NCI-H446 (cell line): ENCODE measurements at regions not wholly inside any gene's neighbourhood (a gene's known extent, or its start where the extent isn't known, plus 50 kb on each side); places are given as distances from the start of the nearest gene placed in this dataset.
"Not testable (repeated sequence)": the region's sequence is repeated elsewhere in the genome, so short reads cannot be mapped to it uniquely, and the experiment has no call there.

Experiments used
- DNase-seq, 2 experiments: peaks; one replicate each; lab custom pipeline; 2025; lab: John Stamatoyannopoulos, UW

- no peak for DNase-seq
Measured at GRCh38 chr9:134530724-134531123, 110.9 kb upstream of the COL5A1 start.

- DNase-seq: no peak
Measured at GRCh38 chr9:134531220-134531970, 110.2 kb upstream of the COL5A1 start.

- no peak for DNase-seq
Measured at GRCh38 chr9:134532084-134532483, 109.5 kb upstream of the COL5A1 start.

- DNase-seq: not testable (repeated sequence)
Measured at GRCh38 chr9:134532661-134533060, 108.9 kb upstream of the COL5A1 start.

GRCh38 chr9:134533850-134534588 is 107.6 kb upstream of the COL5A1 start:
- no peak for DNase-seq

DNA sequence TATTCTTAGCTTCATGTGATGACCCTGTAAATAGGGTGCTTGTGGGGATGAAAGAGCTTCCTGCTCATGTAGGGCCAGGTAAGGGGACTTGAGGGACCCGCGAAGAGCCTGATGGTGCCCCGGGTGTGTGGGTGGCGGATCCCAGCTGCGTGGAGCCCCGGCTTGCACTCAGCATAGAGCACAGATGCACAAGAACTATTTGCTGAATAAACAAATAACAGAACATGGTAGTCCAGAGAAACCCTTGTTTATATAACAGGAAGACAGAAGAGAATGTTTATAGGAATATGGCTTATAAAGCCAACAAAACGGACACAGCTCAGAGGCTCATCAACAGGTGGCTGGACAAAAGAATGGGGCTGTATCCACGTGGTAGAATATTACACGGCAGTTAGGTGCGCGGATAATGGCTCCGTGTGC is 106.9 kb upstream of the COL5A1 start:
- no peak for DNase-seq

DNA sequence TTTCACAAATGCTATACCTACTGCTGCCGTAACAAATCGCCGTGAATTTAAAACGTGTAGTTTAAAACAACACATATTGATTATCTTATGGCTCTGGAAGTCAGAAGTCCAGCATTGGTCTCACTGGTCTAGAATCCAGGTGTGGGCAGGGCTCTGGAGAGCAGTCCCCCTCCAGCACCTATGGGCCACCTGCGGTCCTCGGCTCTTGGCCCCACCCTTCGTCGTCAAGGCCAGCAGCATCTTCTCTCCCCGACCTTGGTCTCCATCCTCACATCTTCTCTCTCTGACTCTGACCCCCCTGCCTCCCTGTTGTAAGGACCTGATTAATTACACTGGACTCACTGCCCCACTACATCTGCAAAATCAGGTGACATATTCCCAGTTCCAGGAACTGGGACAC is 106.4 kb upstream of the COL5A1 start:
- no peak for DNase-seq

DNA sequence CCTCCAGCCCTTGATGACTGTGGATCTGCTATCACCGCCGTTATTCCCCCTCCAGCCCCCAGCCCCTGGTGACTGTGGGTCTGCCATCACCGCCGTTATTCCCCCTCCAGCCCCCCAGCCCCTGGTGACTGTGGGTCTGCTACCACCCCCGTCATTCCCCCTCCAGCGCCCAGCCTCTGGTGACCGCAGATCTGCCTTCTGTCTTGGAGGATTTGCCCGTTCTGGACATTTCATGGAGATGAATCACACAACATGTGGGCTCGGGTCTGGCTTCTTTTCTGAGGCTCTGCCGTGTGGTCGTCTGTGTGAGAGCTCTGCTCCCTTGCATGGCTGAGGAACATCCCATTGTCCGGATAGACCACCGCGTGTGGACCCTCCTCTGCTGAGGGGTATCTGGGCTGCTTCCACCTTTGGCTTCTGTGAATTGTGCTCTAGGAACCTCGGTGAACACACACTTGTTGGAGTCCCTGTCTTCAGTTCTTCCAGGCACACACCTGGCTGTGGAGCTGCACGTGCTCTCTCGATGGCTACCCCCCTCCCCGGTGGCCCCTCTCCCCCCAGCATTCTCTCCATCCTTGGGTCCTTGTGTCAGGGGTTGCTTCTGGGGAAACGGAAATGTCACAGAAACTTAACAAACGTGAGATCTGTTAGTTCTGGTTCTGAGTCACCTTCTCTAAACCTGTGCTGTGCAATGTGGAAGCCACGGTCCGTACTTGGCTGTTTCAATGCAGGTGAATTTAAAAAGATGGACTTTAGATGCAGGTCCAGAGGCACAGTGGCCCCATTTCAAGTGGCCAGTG is 105.3 kb upstream of the COL5A1 start:
- no peak for DNase-seq

- no peak for DNase-seq
Measured at GRCh38 chr9:134536931-134537330, 104.7 kb upstream of the COL5A1 start.

- DNase-seq: no peak
Measured at GRCh38 chr9:134537951-134538641, 103.5 kb upstream of the COL5A1 start.

- DNase-seq: no peak
Measured at GRCh38 chr9:134538856-134539566, 102.6 kb upstream of the COL5A1 start.

DNA sequence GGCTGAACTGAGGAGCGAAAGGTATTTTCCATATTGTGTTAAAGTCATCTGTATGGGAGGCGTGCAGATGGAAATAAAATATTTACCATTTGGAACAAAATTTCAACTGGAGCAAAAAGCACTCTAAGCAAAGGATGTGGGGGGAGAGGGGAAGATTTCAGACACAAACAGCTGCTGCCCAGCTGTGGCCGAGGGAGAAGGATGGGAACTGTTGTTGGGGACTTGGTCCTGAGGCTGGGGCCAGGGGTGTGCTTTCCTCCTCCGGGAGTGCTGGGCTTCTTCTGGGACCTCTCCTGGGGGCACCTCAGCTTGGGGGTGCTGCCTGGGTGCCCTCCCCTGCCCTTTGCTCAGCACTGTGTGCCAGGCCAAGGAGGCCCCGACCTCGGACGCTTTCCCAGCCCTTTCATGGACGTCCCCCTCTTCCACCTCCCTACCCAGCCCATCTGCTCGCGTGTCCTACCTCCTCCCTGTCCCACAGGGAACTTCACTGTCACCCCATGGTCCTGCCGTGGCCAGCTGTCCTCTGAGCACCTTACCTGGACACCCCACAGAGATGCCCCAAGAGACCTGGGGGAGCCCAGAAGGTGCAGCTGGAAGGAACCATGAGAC is 101.9 kb upstream of the COL5A1 start:
- DNase-seq: no peak

DNA sequence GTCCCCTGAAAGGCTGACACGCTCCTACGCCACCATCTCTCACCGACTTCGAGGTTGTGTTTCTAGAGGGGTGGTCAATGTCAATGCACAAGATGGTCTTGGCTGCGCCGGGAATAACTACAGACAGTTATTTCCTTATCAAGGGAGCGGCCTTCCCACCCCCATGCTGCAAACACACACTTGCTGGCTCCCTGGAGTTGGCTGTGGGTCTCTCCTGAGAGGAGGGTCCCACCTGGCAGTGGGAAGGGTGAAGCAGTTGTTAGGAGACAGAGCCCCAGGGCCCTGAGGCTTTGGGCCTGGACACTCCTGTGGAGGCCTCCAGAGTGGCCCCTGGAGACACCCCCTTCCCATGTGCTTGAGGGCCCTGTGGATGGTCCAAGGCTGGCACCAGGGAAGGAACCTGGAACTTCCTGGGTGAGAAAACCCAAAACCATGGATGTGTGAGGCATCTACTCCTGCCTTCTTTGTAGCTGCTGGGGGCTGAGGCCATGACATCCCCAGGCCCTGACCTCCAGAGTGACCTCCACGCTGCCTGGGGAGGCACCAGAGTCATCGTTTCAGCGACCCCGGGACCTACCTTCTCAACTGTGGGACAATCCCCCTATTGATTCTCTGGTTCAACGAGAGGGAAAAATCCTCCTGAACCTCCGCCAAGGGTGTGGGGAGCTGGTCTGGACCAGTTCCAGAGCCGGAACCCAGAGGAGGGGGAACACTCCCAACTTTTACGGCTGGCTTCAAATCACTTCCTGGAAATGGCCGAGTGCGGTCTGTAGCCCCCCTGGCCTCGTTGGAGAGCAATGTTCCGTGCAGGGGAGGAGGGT is 101.1 kb upstream of the COL5A1 start:
- no peak for DNase-seq

GRCh38 chr9:134541097-134541747 is 100.4 kb upstream of the COL5A1 start:
- no peak for DNase-seq

DNA sequence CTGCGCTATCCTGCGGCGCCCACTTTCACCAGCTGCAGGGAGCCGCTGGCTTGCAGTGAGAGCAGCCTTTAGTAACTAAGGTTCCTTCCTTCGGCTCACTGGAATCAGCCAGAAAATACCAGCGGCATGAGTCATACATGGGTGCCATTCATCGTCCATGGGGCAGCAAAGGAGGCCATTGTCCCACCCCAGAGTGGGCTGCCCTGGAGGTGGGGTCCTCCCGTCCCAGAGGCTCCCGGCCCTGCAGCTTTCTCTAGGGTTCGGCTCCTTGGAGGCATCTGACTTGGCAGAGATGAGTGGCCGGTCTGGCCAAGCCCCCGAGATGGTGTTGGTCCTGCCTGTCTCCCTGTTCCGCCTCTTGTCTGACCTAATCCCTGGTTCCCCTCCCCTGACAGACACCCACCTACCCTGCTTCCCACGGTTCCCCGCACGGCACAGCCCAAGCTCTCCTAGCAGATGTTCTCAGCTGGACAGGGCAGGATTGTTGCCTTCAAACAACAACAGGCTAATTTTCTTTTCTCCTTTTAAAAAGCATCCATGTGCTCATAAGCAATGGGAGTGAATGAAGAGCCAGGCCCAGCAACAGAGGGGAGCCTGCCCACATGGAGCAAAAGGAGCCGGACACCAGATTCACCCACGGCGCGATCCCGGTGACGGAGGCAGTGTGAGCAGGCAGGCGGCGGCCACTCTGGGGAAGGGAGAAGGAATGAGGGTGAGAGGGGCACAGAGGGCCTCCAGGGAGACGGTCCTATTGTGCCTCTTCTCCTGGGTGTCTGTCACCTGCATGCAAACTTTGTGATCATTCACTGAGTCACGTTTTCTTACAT is 97.0 kb upstream of the COL5A1 start:
- no peak for DNase-seq

DNA sequence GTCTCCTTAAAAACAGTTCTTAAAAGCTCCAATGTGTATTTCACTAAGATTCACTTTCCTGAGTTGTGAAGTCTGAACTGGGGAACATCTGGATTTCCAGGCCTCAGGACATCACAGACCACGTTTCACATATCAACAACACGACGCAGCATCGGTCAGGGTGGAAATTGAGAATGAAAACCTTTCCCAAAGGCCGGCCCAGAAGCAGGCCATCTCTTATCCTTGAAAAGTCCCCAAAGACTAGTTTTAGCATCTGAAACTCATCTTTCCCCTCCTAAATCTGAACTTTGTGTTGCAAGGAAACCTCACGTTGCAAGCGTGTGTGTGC is 96.4 kb upstream of the COL5A1 start:
- no peak for DNase-seq

DNA sequence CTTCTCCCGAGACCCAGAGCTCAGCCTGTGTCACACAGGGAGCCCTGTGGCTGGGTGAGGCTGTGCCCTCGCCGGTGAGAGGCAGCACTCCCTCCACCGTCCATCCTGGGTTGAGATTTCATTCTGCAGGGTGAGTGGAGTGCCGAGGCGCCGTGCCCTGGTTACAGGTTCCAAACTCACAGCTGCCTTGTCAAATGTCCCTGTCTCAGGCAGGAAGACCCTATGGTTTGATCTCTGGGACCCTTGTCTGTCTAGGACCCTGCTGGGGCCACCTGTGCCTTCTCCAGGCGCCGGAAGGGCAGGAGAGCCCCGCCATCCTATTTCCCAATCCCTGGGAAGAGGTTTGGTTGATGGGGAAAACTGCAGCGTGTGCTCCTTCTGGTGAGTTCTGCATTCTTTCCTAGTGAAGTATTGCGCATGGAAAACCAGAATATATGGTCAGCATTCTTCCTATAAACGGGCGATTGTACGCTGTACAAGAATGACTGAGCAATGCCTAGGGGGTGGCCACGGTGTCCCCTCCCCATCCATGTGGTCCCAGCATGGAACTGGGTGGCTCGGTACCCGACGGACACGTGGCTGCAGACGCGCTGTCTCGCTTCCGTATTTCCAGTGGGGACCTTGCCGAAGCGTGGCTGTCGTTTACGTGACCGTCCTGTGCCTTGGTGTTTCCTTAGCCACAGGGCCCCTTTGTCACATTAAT is 95.9 kb upstream of the COL5A1 start:
- DNase-seq: no peak

DNA sequence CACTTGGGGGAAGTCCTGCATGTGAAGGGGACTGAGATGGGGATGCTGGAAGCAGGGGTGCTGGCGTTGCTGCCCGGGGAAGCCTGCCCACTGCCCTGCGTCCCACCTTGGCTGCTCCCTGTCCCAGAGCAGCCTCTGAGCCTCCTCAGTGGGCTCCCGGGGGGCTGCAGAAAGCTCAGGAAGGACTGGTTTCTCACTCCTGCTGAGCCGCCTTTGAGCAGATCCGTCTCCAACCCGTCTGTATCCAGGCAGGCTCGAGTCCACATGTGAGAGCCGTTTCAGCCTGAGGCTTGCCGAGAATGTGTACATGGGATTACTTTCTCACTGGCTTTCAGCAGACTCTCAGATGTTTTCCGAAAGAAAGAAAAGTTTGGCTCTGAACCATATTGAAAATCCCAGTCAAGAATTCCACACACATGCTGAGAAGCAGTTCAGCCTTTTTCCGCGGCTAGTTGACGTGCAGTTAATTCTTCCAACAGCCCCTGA is 95.3 kb upstream of the COL5A1 start:
- no peak for DNase-seq
